ENCODE measurements at regions not wholly inside any gene's neighbourhood (a gene's known extent, or its start where the extent isn't known, plus 50 kb on each side); places are given as distances from the start of the nearest gene placed in this dataset.

DNA sequence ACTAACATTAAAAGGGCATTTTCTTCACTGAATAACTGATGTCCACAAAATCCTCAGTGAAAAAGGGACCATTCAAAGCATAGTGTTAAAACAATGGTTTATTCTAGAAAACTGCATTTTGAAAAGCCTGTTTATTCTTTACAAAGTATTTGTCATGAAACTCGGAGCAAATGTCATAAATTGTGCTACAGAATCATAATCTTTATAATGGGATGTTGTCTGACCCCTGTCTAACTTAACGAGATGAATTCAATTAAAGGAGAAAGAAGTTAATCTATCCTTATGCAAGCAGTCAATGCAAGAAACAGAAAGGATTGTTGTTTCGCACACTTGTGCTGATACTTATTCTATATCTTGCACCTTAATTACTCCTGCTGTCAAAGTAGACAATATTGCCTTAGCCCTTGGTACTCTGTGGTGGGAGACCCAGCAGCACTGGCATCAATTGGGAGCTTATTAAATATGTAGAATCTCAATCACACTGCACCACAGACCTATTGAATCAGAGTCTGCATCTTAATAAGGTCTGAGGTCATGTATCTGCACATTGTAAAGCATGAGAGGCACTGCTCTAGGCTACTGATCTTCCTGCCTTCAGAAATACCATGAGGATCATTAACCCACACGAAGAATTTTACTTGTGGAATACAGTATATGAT is 708.3 kb downstream of the HDGFL1 start:
- intact Hi-C loops (cut with DNase I), result no loop called here
- TF ChIP-seq, protein P1, sequence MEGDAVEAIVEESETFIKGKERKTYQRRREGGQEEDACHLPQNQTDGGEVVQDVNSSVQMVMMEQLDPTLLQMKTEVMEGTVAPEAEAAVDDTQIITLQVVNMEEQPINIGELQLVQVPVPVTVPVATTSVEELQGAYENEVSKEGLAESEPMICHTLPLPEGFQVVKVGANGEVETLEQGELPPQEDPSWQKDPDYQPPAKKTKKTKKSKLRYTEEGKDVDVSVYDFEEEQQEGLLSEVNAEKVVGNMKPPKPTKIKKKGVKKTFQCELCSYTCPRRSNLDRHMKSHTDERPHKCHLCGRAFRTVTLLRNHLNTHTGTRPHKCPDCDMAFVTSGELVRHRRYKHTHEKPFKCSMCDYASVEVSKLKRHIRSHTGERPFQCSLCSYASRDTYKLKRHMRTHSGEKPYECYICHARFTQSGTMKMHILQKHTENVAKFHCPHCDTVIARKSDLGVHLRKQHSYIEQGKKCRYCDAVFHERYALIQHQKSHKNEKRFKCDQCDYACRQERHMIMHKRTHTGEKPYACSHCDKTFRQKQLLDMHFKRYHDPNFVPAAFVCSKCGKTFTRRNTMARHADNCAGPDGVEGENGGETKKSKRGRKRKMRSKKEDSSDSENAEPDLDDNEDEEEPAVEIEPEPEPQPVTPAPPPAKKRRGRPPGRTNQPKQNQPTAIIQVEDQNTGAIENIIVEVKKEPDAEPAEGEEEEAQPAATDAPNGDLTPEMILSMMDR (IDR thresholded peaks at IDR 0.05), result no peak
- TF ChIP-seq POLR2A (IDR thresholded peaks at IDR 0.05), result no peak
- ATAC-seq, result no peak
- Histone ChIP-seq H3K36me3 (no peaks in the 10 kb centered on the region), H3K27me3 (no peaks in the 10 kb centered on the region), H3K4me3 (no peak overlapping the region), H3K27ac (no peak overlapping the region), H3K9me3 (no peaks in the 10 kb centered on the region), H3K4me1 (no peaks in the 10 kb centered on the region)
- WGBS (ENCODE audit: insufficient coverage, low coverage, low lambda C conversion rate, missing lambda C conversion rate), result 77% methylated on average over 4 of the region's 4 CpGs
- DNase-seq, result no peak

DNA sequence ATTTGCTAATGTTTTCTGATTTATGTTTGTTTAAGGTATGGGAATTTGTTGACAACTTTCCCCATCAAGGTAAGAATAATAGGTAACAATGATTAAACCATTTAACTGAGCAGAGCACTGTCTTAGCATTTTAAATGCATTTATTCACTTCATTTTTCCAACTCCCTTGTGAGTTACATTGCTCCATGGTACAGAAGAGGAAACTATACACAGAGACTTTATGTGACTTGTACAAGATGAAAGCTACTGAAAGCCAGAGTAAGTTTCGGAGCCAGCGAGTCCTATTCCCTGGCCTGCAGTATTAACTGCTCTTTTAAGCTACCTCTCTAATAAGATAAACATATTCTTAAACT is 708.8 kb downstream of the HDGFL1 start:
- 96% methylated on average over 2 of the region's 2 CpGs for WGBS (ENCODE audit: insufficient coverage, low coverage, low lambda C conversion rate, missing lambda C conversion rate)
- ATAC-seq (no peak), DNase-seq (no peak)
- Histone ChIP-seq H3K4me3 (no peak overlapping the region), H3K27me3 (no peaks in the 10 kb centered on the region), H3K36me3 (no peaks in the 10 kb centered on the region), H3K4me1 (no peaks in the 10 kb centered on the region), H3K27ac (no peak overlapping the region), H3K9me3 (no peaks in the 10 kb centered on the region)
- intact Hi-C loops (cut with DNase I), result no loop called here
- no peak for TF ChIP-seq POLR2A (IDR thresholded peaks at IDR 0.05)
- TF ChIP-seq, protein P1 (IDR thresholded peaks at IDR 0.05), result no peak

DNA sequence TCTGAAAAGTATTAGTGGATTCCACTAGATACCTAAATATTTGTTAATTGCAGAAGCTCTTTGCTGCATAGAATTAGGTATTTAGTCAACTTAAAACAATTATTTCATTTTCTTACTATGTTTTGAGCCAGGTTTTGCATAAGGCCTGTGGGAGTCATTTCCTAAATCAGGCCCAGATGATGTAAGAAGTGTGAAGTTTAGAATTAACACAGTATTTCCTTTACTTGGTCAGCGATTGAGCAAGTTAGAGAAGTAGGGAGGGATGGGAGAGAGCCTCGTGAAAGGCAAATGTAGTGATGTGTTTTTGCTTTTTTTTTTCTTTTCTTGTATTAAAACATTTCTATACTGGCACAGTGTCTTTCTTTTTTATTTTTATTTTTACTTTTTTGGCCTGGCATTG is 711.1 kb downstream of the HDGFL1 start:
- Histone ChIP-seq H3K4me3 (no peak overlapping the region), H3K9me3 (no peaks in the 10 kb centered on the region), H3K4me1 (no peaks in the 10 kb centered on the region), H3K27ac (no peak overlapping the region), H3K36me3 (no peaks in the 10 kb centered on the region), H3K27me3 (no peaks in the 10 kb centered on the region)
- no peak for DNase-seq
- TF ChIP-seq, protein P1 (IDR thresholded peaks at IDR 0.05), result no peak
- no peak for TF ChIP-seq POLR2A (IDR thresholded peaks at IDR 0.05)
- ATAC-seq, result no peak
- intact Hi-C loops (cut with DNase I), result no loop called here
- WGBS (ENCODE audit: insufficient coverage, low coverage, low lambda C conversion rate, missing lambda C conversion rate), result 49% methylated on average over 2 of the region's 2 CpGs

DNA sequence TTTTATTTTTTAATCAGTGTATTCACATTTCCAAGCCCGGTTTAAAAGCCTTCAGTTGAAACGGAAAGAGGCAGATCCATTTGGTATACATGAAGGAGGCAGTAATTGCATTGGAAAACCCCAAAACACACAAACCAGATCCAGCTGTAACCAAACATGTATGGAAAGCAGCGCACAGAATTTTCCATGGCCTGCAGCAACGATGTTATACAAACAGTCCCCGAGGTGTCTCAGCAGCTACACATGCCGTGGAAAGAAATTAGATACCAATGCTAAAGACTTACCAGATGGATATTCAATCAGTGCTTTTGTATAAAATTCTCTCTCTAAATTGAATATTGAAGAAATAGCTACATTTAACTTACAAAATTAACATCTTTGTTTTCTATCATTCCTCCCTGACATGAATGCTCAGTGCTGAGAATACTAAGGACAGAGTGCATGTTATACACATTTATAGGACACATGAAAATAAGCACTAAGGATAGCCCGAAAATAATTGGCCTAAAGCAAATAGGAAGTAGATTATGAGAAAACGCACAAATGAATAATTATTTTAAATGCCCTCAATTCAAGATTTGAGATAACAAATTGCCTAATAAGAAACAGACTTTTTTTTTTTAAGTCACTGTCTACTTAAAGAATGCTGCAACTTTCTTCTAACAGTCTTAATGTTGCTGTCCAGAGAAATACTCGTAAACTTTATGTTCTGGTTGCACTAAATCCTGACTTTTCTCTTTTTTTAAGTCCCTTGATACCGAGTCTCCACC is 713.1 kb downstream of the HDGFL1 start:
- TF ChIP-seq, protein P1 (IDR thresholded peaks at IDR 0.05), result no peak
- H3K4me3 ChIP-seq, result no peak overlapping the region
- intact Hi-C loops (cut with DNase I), result no loop called here
- DNase-seq (no peak), ATAC-seq (no peak)
- H3K27ac ChIP-seq, result no peak overlapping the region
- WGBS (ENCODE audit: insufficient coverage, low coverage, low lambda C conversion rate, missing lambda C conversion rate), result 71% methylated on average over 10 of the region's 10 CpGs
- no peaks in the 10 kb centered on the region for H3K4me1 ChIP-seq
- no peaks in the 10 kb centered on the region for H3K36me3 ChIP-seq
- H3K9me3 ChIP-seq, result no peaks in the 10 kb centered on the region
- no peaks in the 10 kb centered on the region for H3K27me3 ChIP-seq

All from right lobe of liver (tissue), 6 donors.